Mucosa of descending colon (tissue), 3 donors: ENCODE measurements at regions not wholly inside any gene's neighbourhood (a gene's known extent, or its start where the extent isn't known, plus 50 kb on each side); places are given as distances from the start of the nearest gene placed in this dataset.

ENCODE experiments used
- ATAC-seq: fragments of 200-7000 bp; cut with Tn5 transposase; one replicate; pipeline ENCODE4 v1.9.1; 2020; ENCODE audit warnings: mild to moderate bottlenecking, moderate library complexity
- DNase-seq, 3 donors: peaks; one replicate each; pipeline ENCODE4 v3.0.0-alpha.2; 2020
- H3K36me3 ChIP-seq: fragments of 200-600 bp; one replicate; pipeline ENCODE4 v1.8.0; 2021; ENCODE audit warnings: low read depth, mild to moderate bottlenecking
- H3K4me1 ChIP-seq: fragments of 200-600 bp; one replicate; pipeline ENCODE4 v1.8.0; 2021; ENCODE audit warnings: low read depth, mild to moderate bottlenecking
- H3K4me3 ChIP-seq: fragments of 200-600 bp; one replicate; pipeline ENCODE4 v1.8.0; 2021; ENCODE audit warnings: mild to moderate bottlenecking
- H3K9me3 ChIP-seq: fragments of 200-600 bp; one replicate; pipeline ENCODE4 v1.8.0; 2021; ENCODE audit warnings: mild to moderate bottlenecking
- intact Hi-C, 2 donors: fragments of 100-400 bp; cut with DNase I in 1 of 2; cut with micrococcal nuclease in 1 of 2; formaldehyde crosslinking; loops; one replicate each; pipeline versions ENCODE4 v1.11.0 to v1.11.1; 2022; cut with DNase I, micrococcal nuclease
- TF ChIP-seq, protein P1 (sequence below): fragments of 200-600 bp; IDR thresholded peaks from one replicate; pipeline ENCODE4 v1.8.0; 2022; ENCODE audit warnings: antibody characterized with exemption, mild to moderate bottlenecking
- donor health status: DM: no; HTN: no; CAD: no; lungs with moderate emphysema.
- donor health status: DM: no; HTN: no; CAD: no.
- donor health status: DM: no; HTN: yes; CAD: no.

- H3K9me3 ChIP-seq, result no peaks in the 10 kb centered on the region
- TF ChIP-seq, protein P1, sequence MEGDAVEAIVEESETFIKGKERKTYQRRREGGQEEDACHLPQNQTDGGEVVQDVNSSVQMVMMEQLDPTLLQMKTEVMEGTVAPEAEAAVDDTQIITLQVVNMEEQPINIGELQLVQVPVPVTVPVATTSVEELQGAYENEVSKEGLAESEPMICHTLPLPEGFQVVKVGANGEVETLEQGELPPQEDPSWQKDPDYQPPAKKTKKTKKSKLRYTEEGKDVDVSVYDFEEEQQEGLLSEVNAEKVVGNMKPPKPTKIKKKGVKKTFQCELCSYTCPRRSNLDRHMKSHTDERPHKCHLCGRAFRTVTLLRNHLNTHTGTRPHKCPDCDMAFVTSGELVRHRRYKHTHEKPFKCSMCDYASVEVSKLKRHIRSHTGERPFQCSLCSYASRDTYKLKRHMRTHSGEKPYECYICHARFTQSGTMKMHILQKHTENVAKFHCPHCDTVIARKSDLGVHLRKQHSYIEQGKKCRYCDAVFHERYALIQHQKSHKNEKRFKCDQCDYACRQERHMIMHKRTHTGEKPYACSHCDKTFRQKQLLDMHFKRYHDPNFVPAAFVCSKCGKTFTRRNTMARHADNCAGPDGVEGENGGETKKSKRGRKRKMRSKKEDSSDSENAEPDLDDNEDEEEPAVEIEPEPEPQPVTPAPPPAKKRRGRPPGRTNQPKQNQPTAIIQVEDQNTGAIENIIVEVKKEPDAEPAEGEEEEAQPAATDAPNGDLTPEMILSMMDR, result no peak
- H3K4me1 ChIP-seq, result no peaks in the 10 kb centered on the region
- no peak for ATAC-seq
- intact Hi-C loops, result no loop called here
- H3K36me3 ChIP-seq, result no peaks in the 10 kb centered on the region
- DNase-seq, result no peak
- H3K4me3 ChIP-seq, result no peak overlapping the region
These were observed 331.5 kb upstream of the CTNNB1 start for GRCh38 chr3:40867797-40868196.

DNA sequence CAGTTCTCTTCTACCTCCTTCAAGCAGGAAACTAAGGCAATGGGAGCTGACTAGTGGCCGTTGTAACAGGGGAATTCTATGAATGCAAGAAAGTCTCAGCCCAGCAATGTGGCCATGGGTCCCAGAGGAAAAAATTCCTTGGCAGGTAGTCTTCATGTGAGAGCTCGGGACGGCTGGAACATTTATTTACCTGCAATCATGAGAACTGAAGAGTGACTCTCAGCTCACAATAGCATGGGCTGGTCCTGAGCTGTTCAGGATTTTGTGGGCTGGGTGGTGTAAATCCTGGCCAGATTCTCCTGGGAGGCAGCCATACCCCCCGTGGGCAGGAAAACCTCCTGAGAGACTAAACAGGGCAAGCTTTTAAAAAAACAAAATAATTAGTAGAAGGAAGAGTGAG is 330.3 kb upstream of the CTNNB1 start:
- Histone ChIP-seq H3K9me3 (no peaks in the 10 kb centered on the region), H3K4me3 (no peak overlapping the region), H3K36me3 (no peaks in the 10 kb centered on the region), H3K4me1 (no peaks in the 10 kb centered on the region)
- no peak for DNase-seq
- TF ChIP-seq, protein P1, result no peak
- intact Hi-C loops, result no loop called here
- no peak for ATAC-seq

GRCh38 chr3:40869939-40870338 is 329.4 kb upstream of the CTNNB1 start:
- H3K9me3 ChIP-seq, result no peaks in the 10 kb centered on the region
- H3K4me1 ChIP-seq, result no peaks in the 10 kb centered on the region
- H3K4me3 ChIP-seq, result no peak overlapping the region
- intact Hi-C loops, result no loop called here
- H3K36me3 ChIP-seq, result no peaks in the 10 kb centered on the region
- TF ChIP-seq, protein P1, result no peak
- DNase-seq (no peak), ATAC-seq (no peak)

GRCh38 chr3:40871394-40871793 is 327.9 kb upstream of the CTNNB1 start:
- no peaks in the 10 kb centered on the region for H3K9me3 ChIP-seq
- H3K4me3 ChIP-seq, result no peak overlapping the region
- no peaks in the 10 kb centered on the region for H3K36me3 ChIP-seq
- intact Hi-C loops, result no loop called here
- TF ChIP-seq, protein P1, result no peak
- DNase-seq (no peak), ATAC-seq (no peak)
- H3K4me1 ChIP-seq, result no peaks in the 10 kb centered on the region

DNA sequence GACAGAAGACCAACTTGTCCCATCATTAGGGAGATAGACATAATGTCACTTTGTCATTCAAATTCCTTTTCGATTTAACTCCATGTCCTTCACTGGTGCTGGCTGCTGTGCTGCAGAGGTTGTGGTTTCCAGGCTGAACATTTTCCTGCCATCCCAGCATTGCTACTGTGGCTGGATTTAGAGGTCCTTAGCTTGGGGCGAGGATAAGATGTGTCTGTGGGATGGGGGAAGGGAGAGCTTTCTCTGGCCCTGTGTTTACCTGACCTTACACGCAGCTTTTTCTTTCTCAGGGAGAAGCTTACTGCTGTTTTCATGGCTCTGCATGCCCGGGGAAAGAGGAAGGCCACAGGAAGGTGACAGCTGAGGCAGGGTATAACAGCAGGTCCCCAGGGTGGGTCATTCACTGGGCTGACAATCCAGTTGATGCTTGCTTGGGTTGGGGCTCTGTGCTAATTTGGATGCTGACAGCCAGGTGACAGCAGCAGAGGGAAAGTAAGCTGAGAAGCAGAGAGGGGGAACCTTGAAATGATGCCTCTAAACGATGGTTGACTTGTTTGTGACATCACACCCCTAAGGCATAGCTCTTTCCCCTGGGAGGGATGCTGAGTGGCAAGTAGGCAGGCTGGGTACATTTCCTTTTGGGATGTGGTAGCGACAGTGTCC is 326.9 kb upstream of the CTNNB1 start:
- TF ChIP-seq, protein P1, result no peak
- Histone ChIP-seq H3K4me3 (no peak overlapping the region), H3K4me1 (no peaks in the 10 kb centered on the region), H3K36me3 (no peaks in the 10 kb centered on the region), H3K9me3 (no peaks in the 10 kb centered on the region)
- intact Hi-C loops, result no loop called here
- ATAC-seq, result no peak
- DNase-seq, result no peak

GRCh38 chr3:40873476-40873875 is 325.8 kb upstream of the CTNNB1 start:
- H3K4me1 ChIP-seq, result no peaks in the 10 kb centered on the region
- H3K4me3 ChIP-seq, result no peak overlapping the region
- H3K9me3 ChIP-seq, result no peaks in the 10 kb centered on the region
- TF ChIP-seq, protein P1, result no peak
- intact Hi-C loops, result no loop called here
- no peaks in the 10 kb centered on the region for H3K36me3 ChIP-seq
- DNase-seq, result no peak
- peak; percentile 64 for ATAC-seq
